SKM-1 treated with dmso at 0.1 percent for 144 hours (cell line): ENCODE measurements at regions not wholly inside any gene's neighbourhood (a gene's known extent, or its start where the extent isn't known, plus 50 kb on each side); places are given as distances from the start of the nearest gene placed in this dataset.

ENCODE experiments used
- DNase-seq: peaks from one replicate; lab custom pipeline; 2025; ENCODE audit not compliant: unreplicated experiment; lab: John Stamatoyannopoulos, UW

- DNase-seq, result no peak
Observed at GRCh38 chr11:119547511-119547910, 124.5 kb upstream of the THY1 start.

GRCh38 chr11:119545978-119546915 is 123.3 kb upstream of the THY1 start:
- DNase-seq, result no peak

GRCh38 chr11:119540370-119541125 is 117.6 kb upstream of the THY1 start:
- no peak for DNase-seq

GRCh38 chr11:119539583-119539982 is 116.6 kb upstream of the THY1 start:
- no peak for DNase-seq

GRCh38 chr11:119538753-119539152 is 115.8 kb upstream of the THY1 start:
- DNase-seq, result peak; percentile 88

- DNase-seq, result no peak
Observed at GRCh38 chr11:119537306-119538253, 114.6 kb upstream of the THY1 start.

GRCh38 chr11:119536801-119537200 is 113.8 kb upstream of the THY1 start:
- no peak for DNase-seq

GRCh38 chr11:119533921-119534736 is 111.2 kb upstream of the THY1 start:
- peak; percentile 71 for DNase-seq

- no peak for DNase-seq
Observed at GRCh38 chr11:119533462-119533861, 110.5 kb upstream of the THY1 start.

- no peak for DNase-seq
Observed at GRCh38 chr11:119532551-119532950, 109.6 kb upstream of the THY1 start.

GRCh38 chr11:119531623-119532022 is 108.7 kb upstream of the THY1 start:
- DNase-seq, result no peak

GRCh38 chr11:119531056-119531455 is 108.1 kb upstream of the THY1 start:
- no peak for DNase-seq

GRCh38 chr11:119530509-119530908 is 107.5 kb upstream of the THY1 start:
- DNase-seq, result no peak

GRCh38 chr11:119529936-119530335 is 107.0 kb upstream of the THY1 start:
- no peak for DNase-seq

GRCh38 chr11:119529063-119529845 is 106.3 kb upstream of the THY1 start:
- DNase-seq, result no peak

GRCh38 chr11:119525867-119526196 is 102.9 kb upstream of the THY1 start:
- no peak for DNase-seq

- DNase-seq, result peak; percentile 67
Observed at GRCh38 chr11:119525180-119525866, 102.4 kb upstream of the THY1 start.

GRCh38 chr11:119523539-119524157 is 100.7 kb upstream of the THY1 start:
- DNase-seq, result no peak
